Activated CD4-positive, CD25-positive, alpha-beta regulatory T cell treated with anti-CD3 and anti-CD28 coated beads, Interleukin-2, amount 50 U/mL, for 24 hours (primary cell): ENCODE measurements at regions not wholly inside any gene's neighbourhood (a gene's known extent, or its start where the extent isn't known, plus 50 kb on each side); places are given as distances from the start of the nearest gene placed in this dataset.

Source experiments
- ATAC-seq, 2 donors: fragments of 150-1000 bp; cut with Tn5 transposase; one replicate each; pipeline ENCODE4 v1.10.0; 2021; ENCODE audit warnings: mild to moderate bottlenecking in 1 of 2, moderate library complexity in 1 of 2

GRCh38 chr2:187943772-187944369, 347.8 kb upstream of the GULP1 start:
- ATAC-seq = no peak

- no peak for ATAC-seq
These were observed 341.8 kb upstream of the GULP1 start for GRCh38 chr2:187949859-187950258.

GRCh38 chr2:187951470-187952218, 340.0 kb upstream of the GULP1 start:
- ATAC-seq = no peak

GRCh38 chr2:187956906-187957534, 334.7 kb upstream of the GULP1 start:
- no peak for ATAC-seq

GRCh38 chr2:187959821-187960220, 331.9 kb upstream of the GULP1 start:
- no peak for ATAC-seq

- no peak for ATAC-seq
These were observed 329.1 kb upstream of the GULP1 start for GRCh38 chr2:187962538-187962937.

GRCh38 chr2:187964746-187965145, 326.9 kb upstream of the GULP1 start:
- no peak for ATAC-seq

- ATAC-seq = no peak
These were observed 324.8 kb upstream of the GULP1 start for GRCh38 chr2:187966924-187967323.

- no peak for ATAC-seq
These were observed 319.8 kb upstream of the GULP1 start for GRCh38 chr2:187971893-187972292.

GRCh38 chr2:187976259-187976985, 315.3 kb upstream of the GULP1 start:
- ATAC-seq = no peak

GRCh38 chr2:187976986-187977333, 314.7 kb upstream of the GULP1 start:
- ATAC-seq = no peak

- ATAC-seq = no peak
These were observed 313.3 kb upstream of the GULP1 start for GRCh38 chr2:187978356-187978755.

GRCh38 chr2:187982668-187983067, 309.0 kb upstream of the GULP1 start:
- no peak for ATAC-seq

GRCh38 chr2:187985195-187985594, 306.5 kb upstream of the GULP1 start:
- no peak for ATAC-seq

- no peak for ATAC-seq
These were observed 305.8 kb upstream of the GULP1 start for GRCh38 chr2:187985923-187986322.

GRCh38 chr2:187986390-187987105, 305.1 kb upstream of the GULP1 start:
- ATAC-seq = no peak

GRCh38 chr2:187988348-187988747, 303.3 kb upstream of the GULP1 start:
- no peak for ATAC-seq

GRCh38 chr2:187989925-187990623, 301.6 kb upstream of the GULP1 start:
- ATAC-seq = no peak

- no peak for ATAC-seq
These were observed 300.3 kb upstream of the GULP1 start for GRCh38 chr2:187991389-187991788.

- no peak for ATAC-seq
These were observed 297.0 kb upstream of the GULP1 start for GRCh38 chr2:187994464-187995331.

GRCh38 chr2:187995556-187995955, 296.1 kb upstream of the GULP1 start:
- no peak for ATAC-seq
